ENCODE measurements at regions not wholly inside any gene's neighbourhood (a gene's known extent, or its start where the extent isn't known, plus 50 kb on each side); places are given as distances from the start of the nearest gene placed in this dataset.

- TF ChIP-seq CTCF (IDR thresholded peaks at IDR 0.05), result no peak
- TF ChIP-seq POLR2A (IDR thresholded peaks at IDR 0.05), result no peak
These were observed 540.5 kb upstream of the FZD8 start for GRCh38 chr10:36182606-36183005.
